Muscle of back (tissue), 3 donors: ENCODE measurements at regions not wholly inside any gene's neighbourhood (a gene's known extent, or its start where the extent isn't known, plus 50 kb on each side); places are given as distances from the start of the nearest gene placed in this dataset.

Experiments used
- DNase-seq, 3 donors: peaks; one replicate each; pipeline versions ENCODE4 v3.0.0 to v3.0.0-alpha.2; 2013

DNA sequence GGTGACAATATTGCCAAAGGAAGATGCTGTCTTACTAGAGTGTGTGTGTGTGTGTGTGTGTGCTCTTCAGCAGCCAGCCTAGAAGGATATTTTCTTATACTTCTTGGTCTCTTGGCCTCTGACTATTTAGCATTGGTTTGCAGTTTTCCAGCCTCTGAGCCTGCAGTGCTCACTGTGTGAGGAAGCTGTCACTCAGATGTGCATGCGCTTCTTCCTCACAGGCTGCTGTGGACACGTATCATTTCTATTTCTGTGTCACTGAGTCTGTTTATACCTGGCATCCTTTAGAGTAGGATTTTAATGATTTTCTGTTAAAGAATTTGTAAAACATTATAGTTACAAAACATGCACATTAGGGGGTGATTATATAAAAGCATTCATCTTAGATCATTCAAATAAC lies 83.3 kb downstream of the ALDH8A1 start:
- DNase-seq = no peak

DNA sequence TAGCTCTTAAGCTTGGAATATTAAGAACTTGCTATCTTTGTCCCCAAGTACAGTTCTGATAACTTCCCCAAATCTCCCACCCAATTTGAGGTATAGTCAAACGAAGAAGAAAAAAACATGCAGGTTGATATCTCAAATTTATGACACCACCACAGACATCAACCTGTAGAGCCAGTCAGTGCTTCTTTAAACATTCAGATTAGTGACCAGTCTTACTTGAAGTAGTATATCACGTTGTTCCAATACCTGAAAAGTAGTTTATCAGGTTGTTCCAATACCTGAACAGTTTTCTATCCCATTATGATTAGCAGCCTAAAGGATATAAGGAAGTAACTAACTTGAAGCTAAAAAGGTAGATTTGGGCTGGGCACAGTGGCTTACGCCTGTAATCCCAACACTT lies 85.3 kb downstream of the ALDH8A1 start:
- no peak for DNase-seq

DNA sequence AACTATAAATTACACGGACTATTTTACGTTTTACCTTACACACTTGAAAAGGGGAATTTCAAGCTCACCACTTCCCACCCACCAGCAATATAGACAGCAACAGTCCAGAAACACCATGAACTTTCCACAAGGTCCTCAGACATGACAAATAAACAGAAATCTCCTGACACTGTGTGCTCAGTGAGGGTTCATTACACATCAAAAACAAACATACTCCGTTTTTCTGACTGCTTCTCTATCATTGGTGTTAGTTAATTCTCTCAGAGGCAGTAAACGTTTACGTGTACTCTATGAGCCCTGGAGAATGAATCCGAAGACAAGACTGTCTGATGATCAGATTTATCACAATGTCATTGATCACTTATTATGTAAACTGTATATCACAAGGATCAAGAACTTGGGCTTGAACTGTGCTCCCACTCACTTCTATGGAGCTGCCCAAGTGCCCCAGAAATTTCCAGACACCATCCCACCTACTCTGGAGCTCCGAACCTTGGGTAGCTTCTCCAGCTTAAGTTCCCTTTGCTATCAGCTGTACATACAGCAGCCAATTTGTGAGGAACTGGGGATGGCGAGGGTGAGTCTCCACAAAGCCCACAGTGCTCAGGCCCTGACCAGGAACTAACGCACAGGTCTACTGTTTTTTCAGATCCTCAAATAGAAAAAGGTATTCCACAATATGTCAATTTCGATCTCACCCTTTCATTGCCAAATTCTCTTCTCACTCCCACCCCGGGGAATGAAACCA lies 86.0 kb downstream of the ALDH8A1 start:
- DNase-seq = no peak

DNA sequence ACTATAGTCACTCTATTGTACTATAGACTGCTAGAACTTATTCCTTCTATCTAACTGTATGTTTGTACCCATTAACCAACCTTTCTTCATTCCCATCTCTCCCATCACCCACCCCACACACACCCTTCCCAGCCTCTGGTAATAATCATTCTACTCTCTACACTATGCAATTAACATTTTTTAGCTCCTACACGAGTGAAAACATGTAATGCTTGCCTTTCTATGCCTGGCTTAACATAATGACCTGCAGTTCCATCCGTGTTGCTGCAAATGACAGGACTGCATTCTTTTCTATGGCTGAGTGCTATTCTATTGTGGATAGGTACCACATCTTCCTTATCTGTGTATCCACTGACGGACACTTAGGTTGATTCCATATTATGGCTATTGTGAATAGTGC lies 95.5 kb downstream of the ALDH8A1 start:
- DNase-seq = no peak

DNA sequence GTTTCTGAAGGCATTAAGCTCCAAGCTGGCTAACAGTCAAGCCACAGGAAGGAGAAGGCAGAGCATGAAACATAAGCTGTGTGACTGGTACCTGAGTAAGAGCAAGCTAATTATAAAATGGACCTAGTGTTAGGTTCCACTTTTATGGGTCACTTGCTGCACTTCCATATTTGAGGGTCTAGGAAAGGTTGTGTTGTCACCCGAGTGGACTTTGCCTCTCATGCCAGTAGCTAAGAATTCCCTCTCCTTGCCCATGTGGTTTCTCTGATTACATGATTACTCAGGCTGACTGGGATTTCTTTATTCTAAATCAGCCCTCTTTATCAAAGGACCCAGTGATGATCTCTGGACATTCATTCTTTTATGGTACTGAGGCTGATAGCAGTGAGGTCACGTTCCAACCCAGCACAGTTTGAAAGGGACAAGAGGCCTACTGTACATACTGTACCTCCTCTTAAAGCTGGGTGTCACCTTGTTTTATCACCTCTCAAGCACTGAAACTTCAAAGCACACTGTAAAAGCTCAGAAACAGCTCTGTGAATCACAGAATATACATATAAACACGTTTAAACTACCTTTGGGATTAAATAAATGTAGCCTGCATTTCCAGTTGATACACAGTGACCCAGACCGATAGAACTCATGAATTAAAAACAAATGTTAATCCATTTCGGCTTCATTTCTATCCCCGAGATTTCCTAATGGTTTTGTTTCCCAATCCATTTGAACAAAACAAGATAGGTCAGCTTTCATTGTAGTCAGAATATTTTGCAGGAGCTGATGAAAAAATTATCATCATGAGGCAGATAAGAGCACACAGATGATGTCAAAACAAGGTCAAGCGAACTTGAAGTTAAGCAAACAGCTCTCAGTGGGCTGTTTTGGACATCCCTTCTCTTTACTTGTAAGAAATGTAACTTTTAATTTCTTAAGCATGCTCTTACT lies 96.5 kb downstream of the ALDH8A1 start:
- DNase-seq = no peak

DNA sequence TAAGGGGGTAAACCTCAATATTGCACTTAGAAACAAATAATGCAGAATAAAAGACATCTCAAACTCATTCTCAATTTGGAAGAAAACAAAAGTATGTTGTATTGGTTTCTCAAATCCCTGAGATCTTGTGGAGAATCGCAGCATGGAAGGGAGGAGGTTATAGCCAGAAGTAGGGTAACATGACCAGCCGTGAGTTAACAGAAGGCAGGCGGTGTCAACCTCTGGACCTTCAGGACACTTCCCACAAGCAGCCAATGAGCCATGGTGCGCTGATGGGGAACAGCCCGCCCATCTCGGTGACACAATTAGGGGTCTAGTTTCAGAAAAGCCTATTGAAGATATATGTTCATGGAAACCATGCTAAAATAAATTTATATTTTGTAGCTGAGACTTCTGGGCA lies 98.4 kb downstream of the ALDH8A1 start:
- no peak for DNase-seq

DNA sequence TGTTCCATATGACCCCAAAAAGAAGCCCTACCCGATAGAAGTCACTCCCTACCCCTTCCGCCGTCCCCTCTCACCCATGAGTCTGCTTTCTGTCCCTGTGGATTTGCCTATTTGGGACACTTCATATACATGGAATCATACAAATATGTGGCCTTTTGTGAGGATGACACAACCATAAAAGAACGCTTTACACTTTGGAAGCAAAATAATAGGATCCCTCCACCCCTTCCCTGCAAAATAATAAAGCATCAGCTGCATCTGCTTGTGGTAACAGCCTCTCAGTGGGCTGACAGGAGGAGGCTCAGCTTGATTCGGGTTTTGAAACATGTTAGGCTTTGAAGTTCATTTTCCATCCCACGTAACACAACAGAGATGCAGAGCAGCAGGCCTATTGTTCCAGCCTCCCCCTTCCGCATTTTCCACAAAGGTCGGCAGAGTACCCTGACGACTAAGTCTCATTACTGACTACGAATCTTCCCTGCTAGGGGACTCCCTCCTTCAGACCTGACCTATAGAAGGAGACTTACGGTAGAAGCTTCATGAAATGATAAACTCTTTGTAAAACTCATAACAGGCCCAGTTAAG lies 99.1 kb downstream of the ALDH8A1 start:
- no peak for DNase-seq

DNA sequence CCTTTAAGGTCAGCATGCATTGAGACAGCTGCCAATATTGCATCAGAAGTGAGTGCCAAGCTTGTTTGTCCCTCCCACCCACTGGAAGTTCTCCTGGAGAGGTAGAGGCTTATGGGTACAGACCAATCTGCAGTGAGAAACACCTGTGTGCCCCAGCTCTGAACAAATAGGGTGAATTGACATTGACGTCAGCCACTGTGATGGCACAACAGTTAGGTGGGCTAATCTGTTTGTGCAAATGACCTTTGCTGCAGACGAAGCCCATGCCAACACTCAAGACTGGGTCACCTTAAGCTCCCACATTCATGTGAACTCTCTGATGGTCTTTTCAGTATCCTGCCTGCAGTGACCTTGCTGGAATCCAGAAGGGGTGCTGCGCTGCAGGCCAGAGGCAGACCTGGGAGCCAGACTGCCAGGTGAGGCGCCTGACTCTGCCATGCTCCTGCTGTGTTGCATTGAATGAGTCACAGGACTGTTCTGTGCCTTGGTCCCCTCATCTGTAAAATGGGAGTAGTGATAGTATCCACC lies 99.9 kb downstream of the ALDH8A1 start:
- no peak for DNase-seq

DNA sequence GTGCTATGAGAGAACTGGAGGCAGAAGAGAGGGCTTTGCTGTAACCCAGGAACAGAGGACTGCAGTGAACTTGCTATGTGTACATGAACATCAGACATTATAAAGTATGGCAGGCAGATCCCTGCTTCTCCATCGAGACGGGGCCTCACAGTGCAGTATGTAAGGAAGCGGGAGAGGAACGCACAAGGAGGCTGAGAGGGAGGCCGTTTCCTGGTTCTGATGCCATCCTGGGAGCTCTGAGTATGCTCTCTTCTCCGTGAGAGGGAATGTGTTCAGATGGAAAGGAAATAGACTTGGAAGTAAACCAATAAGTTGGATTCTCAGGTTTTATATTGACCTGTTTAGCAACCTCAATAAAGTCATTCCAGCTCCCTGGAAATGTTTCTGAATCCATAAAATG lies 101.8 kb downstream of the ALDH8A1 start:
- DNase-seq = no peak

DNA sequence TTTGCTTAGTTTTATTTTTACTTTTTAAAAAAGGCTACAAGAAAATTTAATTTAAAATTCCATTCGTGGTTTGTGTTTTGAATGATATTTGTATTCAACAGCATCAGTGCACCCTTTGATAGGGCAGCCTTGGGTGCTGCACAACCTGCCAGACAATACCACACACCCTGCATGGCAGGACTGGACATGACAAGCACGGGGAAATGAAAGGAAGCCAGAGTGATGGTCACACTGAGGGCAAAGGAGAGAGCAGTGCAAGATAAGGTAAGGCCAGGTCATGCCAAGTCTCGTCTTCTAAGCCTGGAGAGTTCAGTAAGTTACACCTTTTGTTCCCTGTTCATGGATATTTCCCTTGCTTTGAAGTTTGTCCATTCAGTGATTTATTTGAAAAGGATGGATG lies 103.0 kb downstream of the ALDH8A1 start:
- DNase-seq = no peak

DNA sequence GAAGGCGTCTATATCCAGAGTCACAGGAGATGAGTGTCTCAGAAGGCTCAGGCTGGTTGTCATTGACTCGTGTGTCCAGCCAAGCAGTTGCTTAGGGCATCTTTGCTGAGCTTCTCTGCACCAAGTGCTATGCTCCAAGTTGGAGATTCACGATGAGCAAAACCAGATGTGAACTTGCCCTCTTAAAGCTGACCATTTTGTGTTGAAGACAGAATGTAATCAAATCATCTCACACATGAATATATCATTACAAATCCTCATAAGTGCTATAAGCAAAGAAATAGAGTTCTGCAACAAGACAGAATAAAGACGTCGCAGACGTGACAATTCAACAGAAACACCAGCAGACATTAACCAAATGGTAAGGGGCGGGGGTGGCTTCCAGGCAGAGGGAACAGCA lies 103.9 kb downstream of the ALDH8A1 start:
- DNase-seq = no peak

DNA sequence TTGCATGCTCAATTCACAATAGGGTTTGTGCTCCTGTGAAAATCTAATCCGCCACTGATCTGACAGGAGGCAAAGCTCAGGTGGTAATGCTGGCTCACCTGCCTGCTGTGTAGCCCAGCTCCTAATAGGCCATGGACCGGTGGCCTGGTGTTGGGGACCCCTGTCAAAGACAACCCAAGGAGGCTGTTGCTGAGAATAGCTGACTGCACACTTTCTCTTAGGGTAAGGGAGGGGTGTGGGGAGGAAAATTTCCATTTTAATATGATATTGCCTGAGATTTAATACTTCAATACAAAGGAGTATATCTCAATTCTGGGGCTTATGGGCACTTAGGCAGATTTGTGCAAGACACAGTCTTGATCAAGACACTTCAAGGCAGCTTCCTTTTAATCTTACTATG lies 105.8 kb downstream of the ALDH8A1 start:
- no peak for DNase-seq

DNA sequence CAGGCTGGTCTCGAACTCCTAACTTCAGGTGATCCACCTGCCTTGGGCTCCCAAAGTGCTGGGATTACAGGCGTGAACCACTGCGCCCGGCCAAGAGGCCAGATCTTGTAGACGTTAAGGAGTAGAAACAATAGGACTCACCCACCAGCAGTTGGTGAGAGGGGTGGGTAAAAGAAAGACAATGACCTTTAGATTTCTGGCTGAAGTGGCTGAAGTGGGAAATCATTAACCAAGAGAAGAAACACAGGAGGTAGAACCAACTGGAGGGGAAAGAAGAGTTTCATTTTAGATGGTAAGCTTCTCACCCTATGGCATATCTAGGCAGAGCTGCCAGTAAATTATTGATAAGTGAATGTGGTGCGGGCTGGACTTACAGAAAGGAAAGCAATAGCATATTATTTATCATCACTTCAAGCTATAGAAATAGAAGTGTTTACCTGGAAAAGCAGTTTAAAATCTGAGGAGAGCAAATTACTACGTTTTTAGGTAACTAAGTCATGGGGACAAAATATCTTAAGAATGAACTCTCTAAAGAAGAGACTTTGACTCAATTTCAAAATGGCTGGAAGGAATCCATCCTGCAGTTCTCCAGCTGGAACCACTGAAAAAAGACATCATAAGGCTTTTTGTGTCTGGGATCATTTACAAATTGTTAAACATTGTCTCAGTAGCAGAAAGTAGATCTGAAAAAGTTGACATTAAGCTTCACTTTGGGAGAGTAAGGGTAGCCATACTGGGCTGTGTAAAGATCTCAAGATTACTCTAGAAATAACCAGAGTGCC lies 109.6 kb downstream of the ALDH8A1 start:
- peak in 1 of 3 donors; percentile 59 for DNase-seq

DNA sequence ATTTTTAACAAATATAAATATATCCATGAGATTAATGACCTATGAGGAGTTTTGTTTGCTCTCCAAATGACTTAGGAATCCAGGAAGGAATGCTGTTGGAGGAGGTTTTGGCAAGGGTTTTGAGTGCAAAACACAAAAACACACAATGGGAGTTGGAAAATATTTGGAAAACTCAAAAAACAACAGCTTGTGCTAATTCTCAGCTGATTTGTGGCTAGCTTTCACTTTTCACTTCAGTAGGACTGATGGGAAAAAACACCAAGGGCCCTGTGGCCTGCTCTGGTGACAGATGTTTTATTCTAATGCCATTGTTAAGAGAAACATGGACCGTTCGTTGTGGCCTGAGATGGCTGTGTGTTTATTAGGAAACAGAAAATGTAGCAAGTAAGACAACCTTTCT lies 113.9 kb downstream of the ALDH8A1 start:
- DNase-seq = peak in 1 of 3 donors; percentile 58

DNA sequence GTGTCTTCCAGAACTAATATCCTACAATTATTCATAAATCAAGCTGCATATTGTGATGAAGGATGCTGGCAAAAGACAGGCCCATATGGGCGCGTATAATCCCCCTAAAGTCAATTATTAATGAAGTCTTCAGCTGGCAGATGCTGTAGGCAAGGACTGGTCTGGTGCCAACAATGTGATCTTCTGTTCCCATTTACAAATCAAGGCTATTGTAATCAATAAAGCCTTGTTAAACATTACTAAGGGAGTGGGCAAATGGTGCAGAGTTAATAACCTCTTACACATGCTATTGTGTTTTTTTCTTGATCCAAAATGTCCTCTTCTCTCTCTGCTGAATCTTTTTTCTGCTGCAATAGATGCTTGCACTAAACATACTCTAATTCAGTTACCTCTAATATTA lies 119.0 kb downstream of the ALDH8A1 start:
- no peak for DNase-seq

DNA sequence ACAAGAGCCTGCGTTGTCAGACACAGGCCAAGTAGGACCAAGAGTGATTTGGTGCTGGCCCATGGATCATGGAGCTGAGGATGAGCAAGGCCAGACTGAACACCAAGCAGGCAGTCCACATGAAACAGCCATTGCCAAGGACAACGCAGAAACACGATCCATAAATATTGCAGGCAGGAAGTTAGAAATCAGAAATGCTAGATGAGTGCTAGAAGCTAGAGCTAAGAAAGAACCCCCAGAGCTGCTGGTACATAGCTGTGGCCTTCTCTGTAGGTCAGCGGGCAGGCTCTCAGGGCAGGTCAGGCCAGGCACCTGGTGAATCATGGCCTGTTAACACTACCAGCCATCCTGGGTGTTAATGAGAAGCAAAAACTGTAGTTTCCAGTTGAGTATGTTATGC lies 119.7 kb downstream of the ALDH8A1 start:
- no peak for DNase-seq

DNA sequence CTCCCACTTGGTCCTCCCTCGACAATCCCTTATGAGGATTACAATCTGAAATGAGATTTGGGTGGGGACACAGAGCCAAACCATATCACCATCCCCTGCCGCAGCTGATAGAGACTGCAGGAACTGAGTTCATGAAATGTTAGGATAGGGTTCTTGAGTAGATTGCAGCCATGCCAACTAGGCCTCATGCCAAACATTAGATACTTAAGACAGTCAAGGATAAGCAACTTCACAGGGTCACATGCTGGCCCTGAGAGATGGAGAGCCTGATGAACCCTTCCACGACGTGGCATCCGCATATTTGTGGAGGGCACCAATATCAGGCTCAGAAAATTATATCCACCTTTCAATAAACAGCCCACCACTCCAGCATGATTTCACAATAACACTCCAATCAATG lies 121.3 kb downstream of the ALDH8A1 start:
- no peak for DNase-seq

DNA sequence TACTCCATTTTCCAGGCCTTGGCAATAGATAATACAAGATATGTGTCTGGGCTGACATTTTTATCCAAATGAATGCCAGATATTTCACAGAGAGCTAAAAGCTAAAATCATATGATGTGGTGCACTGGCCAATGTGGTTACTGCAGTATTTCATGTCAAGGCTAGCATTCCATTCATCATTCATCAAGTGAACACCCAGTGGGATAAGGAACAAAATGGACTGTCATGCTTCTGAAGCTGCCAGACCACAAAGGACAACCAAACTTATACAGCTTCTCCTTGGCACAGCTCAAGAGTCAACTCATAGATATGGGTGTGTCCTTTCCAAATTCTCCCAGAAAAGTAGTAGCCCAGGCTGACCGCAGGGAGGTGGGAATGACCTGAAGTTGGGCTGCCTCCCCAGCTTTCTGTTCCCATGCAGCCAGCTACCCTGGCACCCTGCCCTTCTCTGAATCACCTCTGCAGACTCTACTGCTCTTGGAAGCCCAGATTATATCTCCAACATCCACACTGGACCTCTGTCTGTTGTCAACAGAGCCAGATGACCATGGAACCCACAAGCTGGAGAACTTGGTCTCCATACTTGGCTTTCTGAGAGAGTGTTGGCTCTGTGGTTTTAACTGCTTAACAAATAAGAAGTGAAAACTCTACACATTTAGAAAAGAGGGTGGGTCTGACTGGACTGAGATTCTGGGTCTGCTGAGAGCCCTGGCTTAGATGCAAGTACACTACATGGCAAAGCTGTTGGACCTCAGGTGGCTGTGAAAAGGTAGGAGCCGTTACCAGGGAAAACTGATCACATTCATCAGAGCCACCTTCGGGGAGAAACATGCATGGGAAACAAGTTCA lies 122.8 kb downstream of the ALDH8A1 start:
- DNase-seq = peak; percentile 71 to 89 (median 72)

DNA sequence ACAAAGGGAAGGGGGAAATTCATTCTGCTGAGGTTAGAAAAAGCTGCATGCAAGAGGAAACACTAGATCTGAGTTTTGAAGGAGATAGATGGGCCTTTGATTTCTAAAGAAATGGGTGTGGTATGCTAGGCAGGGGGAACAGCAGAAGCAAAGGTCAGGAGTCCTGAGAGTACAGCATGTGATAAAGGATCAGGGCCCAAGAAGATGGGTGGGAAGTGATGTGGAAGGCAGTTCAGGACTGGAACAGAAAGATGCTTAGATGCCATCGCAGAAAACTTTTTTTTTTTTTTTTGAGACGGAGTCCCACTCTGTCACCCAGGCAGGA lies 126.2 kb downstream of the ALDH8A1 start:
- no peak for DNase-seq

DNA sequence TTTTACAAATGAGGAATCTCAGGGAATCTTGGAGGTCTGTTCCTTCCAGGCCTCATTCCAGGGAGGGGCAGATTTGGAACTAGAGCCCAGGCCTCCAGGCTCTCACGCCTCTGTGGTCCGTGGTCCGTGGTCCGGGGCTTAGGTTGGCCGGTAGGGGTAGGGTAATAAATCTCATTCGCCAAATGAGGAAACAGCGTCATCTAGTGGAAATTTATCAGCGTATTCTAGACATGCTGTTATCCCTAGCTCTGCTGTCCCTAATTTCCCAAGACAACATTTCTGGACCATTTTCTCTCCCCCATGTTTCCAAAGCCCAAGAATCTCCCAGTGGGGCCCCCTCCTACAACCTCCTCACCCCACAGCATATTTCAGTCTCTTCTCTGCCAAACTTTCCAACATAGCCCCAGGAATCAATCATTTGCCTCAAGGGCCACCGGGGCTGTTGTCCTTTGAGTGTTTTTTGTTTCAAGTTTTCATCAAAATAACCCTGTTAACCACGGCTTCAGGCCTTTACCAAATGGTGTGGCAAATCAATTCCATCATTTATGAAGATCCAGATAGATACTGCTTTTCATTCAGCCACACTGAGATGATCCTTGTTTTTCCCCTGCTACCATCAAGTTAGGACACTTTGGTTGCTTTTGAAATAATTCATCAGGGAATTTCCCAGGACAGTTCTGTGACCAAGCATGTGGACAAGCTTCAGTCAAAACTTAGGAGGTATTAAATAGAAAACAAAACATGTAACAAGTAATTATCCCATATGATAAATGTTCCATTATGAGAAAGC lies 126.8 kb downstream of the ALDH8A1 start:
- peak; percentile 80 to 90 (median 85) for DNase-seq
